ENCODE measurements at regions not wholly inside any gene's neighbourhood (a gene's known extent, or its start where the extent isn't known, plus 50 kb on each side); places are given as distances from the start of the nearest gene placed in this dataset.
"Not testable (repeated sequence)": the region's sequence is repeated elsewhere in the genome, so short reads cannot be mapped to it uniquely, and the experiment has no call there.

DNA sequence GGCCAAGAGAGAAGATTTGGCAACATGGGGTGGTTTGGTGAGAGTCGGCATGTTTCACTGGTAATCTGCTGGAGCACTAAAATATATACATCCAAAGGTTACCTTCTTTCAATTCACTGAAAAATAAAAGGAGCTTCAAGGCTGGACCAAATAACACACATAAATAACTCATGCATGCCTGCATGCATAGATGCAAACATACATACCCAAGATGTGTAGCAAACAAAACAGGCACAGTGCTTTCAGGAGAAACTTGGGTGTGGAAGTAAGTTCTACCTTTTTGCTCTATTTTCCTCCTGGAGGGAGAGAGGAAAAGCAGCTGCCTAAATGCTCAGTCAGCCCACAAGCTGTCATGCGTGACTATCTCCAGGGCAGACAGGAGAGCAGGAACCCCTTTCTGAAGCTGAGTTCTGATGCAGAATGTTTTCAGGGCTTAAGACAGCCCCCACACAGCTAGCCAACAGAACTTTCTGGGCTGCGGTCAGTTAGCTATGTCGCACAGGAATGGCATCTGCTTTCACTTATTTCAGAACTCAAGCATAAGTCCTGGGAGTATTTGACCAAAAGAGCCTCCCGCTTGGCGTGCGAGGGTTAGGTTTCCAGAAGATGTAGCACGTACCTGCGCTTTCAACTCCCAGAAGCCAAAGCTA, 166.2 kb downstream of the TOMM20 start:
- DNase-seq = no peak

DNA sequence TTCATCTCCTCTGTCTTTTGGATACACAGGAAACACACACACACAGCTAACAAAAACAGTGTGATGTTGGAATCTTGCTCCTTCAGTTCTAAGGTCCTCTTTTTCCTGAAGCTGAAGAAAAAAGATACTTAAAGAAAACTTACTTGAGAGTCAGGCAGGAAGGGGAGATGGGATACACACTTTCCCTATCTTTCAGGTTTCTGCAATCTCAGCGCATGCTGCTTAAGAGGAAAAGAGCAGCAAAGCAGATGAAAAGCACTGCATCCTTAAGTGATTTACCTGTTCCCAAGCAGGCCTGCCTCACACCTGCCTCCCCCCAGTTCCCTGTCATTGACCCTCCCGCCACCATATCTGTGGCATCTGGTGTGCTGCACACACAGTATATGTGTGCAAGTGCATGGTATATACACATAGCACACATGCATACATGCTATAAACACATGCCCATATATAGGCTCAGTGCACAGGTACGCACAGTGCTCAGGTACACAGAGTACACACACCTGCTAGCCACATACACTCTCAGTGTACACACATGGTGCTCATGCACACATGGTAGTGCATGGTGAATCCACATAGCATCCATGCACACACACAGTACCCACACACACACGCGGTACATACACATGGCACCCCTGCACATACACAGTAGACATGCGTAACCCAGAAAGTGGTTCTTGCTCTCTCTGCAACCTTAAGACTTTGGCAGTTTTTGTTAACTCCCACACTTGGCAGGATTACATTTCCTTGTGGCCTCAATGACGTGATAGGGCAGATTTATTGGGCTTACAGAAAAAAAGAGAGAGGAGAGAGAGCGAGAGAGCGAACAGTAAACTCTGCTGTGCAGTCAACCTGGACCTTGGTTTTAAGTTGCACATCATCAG, 166.9 kb downstream of the TOMM20 start:
- DNase-seq = no peak

DNA sequence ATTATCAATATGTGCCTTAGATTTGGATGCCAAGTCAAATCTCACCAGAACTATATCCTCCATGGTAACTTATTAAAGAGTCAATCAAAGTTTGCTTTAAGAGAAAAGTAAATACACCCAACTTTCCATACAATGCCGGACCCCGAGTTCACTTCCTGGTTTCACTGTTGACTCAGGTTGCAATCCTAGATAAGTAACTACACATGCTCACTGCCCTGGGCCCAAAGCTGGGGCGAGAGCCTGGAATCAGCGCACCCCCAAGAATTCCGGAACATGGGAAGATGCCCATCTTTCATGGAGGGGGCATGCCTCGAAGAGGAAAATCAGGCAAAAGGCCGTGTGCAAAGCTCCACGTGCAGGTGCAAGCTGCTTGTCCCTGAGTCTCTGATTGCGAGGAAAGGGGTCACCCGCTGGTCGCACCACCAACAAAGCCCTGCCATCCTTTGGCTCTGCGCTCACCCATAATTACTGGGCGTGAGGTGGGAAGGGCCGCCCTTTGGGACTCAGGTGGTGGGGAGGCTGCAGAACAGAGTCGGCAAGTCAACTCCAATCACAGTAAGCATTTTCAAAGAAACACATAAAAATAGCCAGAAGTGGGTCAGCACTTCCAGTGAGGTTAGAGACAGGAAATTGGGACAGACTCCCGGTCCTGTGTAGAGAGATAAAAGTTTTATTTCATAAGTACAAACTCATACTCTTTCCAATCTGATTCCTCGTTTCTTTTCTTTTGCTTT, 167.7 kb downstream of the TOMM20 start:
- DNase-seq = no peak

DNA sequence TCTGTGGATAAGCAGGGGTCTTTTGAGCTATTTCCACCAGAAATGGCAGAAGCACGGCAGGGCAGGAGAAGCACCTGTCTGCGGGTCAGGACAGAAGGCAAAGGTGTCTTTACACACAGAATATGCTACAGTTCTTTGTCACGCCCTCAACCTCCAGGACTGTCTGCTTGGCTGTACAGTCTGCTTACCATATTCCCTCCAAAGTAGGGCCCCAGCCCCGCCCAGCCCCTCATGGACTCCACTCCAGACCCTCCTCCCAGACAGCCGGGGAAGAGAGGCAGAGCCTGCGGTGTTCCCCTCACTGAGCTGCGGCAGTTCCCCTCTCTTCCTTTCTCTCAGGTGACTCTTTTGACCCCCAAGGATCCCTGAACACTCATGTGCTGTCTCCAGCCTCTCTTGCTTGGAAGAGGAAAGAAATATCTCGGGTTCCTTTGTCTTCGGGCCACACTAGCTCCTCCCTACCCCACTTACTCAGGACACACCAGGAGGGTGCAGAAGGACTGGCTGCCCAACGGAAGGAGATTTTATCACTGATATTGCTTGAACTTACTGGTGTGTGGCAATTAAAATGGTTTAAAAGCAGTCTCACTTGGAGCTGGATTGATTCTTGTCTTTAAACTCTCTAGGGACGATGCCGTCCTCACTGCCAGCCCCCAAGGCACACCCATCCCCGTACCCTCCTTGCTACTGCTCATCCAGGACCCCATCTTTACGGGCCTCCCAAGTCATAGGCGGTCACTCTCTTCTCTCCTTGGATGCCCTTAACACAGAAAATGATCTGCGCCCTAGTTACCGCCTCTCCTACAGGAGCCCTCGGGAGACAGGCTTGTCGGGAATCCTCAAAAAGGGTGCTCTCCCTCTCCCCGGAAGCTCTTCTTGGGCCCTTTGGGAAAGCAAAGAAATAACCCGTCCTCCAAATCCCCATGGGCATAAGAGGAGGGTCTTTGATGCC, 169.7 kb downstream of the TOMM20 start:
- no peak for DNase-seq

DNA sequence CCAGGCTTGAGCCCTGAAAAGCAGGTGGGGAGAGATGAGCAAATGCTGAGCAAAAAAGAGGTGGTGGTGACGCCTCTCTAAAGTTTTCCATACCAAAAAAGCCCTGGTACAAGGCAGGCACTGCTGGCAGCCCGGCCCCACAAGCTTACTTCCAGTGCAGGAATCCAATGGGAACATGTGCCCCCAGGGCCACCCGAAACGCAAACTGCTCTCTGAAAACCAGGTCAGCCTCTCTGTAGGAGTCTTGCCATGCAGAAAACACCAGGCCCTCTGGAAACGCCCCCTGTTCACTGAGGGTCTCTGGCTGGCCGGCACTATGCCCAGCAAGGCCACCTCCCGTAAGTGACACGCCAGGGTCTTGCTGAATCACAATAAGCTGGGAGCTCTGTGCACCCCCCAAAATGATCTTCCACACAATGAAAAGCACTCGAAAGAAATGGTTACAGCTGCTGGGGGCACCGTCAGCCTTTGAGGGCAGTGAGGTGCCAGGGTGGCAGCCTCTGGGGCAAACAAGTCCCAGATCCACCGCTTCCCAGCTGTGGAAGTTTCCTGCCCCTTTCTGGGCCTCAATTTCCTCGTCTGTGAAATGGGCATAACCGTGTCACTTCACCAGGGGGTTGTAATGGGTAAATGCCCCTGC, 170.5 kb downstream of the TOMM20 start:
- DNase-seq = no peak

DNA sequence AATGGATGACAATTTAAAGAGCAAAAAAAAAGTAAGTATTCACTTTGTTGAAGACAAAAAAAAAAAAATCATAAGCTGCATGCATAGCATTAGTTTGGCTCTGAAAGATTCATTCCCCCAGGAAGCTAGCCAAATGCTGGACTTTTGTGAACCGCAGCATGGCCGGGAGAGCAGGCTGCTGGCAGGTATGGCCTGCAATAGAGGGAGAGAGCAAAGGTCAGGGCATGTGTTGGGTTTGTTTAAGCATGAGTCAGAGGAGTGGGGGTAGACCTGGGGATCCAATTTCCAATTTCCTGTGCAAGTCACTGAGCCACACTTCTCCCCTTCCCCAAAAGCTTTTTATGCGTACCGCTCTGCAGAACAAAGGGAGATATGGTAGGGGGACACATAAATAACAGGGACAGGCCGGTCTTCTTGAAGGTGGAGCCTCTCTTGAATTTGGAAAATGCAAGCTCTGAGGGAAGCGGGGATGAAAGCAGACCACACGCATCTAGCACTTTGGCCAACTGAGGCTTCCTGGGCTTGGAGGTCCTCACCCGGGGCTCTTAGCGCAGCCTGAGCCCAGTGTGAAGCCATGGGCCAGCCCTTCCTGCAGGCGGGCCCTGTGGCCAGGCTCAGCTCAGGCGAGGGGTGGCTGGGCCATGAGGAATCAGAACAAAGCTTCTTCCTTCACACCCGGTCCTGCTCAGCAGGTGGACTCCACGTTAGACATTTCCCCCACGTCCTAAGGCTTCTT, 171.1 kb downstream of the TOMM20 start:
- DNase-seq = no peak

DNA sequence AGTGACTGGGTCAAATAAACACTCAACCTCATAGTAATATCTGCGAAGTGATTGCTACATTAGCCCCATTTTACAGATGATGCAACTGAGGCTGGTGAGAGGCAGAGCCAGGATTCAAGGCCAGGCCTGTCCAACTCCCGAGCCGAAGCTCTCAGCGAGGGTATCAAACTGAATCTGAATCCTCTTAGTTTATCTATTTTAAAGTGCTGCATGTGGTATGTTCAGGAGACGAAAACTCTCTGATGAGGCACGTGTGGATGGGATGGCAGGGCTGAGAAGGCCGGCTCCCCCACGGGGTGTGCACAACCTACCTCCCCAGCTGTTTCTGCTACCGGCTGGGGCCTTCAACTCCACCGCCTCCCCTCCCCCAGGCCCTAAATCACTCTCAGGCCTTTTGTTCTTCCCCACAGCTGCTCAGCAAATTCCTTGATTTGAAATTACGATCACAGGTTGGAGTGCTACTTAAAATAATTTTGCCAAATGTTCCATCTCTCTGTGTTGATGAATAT, 171.8 kb downstream of the TOMM20 start:
- DNase-seq = no peak

DNA sequence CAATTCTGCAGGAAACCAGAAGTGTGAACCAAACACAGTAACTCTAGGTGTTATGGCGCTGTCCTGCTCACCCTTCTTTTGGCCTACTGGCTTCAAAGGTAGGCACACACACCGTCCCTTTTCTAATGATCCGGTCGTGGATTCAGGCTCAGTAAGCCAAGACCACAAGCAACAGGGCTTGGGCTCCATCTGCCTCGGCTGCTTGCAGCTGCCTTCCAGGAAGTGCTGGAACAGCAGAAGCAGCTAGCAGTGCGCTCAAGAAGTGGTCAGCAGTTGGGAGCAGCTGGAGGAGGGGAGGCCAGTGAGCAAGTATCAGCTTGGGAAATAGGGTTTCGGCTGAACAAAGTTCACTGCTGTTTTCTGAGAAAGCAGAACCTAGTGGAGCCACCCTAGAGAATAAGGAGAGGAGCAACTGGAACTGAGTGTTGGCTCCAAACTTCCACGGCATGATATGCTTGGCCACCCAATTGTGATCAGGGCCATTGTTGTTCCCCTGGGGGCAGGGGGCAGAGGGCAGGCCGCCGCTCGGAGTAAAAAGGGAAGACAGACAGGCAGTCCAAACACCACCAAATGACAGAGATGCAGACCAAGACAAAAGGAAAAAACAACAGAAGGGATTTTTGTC, 173.4 kb downstream of the TOMM20 start:
- DNase-seq = peak in 15 of 56 donors; percentile 16 to 47 (median 26)

DNA sequence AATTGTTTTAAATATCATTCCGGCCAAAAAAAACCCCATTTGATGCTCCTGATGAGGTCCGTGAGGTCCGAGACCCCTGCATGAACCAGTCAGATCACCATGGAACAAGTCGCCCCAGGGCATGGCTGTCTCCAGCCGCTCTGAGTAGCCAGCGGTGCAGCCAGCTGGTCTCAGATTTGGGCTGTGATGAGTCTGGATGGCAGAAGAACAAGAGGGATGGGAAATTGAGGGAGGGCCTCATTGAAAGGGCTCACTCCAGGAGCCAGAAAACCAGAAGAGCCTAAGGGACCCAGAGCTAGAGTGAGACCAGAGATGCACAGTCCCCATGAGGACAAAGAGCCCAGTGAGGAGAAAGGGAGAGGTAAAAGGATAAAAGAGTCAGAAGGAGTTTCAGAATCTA, 174.0 kb downstream of the TOMM20 start:
- no peak for DNase-seq

DNA sequence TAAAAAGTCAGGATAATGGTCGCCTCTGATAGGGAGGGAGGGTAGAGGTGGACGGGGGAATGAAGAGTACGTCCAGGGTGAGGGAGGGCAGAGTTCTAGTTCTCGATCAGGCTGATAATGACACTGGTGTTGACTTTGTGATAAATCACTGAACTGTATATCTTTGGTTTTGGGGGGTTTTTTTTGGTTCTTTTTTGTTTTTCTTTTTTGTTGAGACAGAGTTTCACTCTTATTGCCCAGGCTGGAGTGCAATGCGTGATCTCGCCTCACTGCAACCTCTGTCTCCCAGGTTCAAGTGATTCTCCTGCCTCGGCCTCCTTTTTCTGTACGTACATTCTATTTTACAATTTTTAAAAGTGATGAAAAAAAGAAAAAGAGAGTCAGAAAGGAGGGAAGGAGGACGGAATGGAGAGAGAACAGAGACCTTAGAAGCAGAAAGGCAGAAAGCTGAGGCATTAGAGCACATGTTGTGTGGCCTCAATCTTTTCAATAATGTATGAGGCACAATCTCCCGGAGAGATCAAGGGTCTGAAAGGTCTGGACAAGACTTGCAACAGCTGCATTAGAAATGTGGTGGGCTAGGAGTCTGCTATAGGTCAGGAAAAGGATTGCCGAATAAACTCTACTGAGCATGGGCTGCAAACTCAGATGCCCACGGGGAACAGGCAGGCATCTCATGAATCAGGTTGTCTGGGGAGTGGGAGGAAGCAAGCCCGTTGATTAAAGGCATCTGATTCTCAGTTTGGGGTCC, 174.8 kb downstream of the TOMM20 start:
- no peak for DNase-seq

DNA sequence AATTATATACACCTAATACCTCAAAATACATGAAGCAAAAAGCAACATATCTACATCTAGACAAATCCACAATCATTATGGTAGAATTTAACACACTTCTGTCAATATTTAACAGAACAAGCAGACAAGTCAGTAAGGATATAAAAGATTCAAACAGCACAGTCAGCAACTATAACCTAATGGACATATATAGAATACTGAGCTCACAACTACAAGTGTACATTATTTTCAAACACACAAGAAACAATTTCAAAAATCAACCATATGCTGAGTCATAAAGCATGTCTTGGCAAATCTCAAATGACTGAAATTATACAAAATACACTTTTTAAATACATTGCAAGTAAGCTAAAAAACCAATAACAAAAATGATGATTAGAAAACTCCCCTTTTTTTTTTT, 178.0 kb downstream of the TOMM20 start:
- no peak for DNase-seq

DNA sequence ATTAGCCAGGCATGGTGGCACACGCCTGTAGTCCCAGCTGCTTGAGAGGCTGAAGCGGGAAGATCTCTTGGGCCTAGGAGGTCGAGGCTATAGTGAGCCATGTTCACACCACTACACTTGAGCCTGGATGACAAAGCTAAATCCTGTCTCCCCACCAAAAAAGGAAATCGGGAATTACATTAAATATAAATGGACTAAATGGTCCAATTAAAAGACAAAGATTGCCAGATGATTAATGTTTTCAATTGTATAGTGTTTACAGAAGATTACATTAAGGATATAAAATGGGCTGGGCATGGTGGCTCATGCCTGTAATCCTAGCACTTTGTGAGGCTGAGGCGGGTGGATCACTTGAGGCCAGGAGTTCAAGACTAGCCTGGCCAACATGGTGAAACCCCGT, 179.1 kb downstream of the TOMM20 start:
- not testable (repeated sequence) for DNase-seq

DNA sequence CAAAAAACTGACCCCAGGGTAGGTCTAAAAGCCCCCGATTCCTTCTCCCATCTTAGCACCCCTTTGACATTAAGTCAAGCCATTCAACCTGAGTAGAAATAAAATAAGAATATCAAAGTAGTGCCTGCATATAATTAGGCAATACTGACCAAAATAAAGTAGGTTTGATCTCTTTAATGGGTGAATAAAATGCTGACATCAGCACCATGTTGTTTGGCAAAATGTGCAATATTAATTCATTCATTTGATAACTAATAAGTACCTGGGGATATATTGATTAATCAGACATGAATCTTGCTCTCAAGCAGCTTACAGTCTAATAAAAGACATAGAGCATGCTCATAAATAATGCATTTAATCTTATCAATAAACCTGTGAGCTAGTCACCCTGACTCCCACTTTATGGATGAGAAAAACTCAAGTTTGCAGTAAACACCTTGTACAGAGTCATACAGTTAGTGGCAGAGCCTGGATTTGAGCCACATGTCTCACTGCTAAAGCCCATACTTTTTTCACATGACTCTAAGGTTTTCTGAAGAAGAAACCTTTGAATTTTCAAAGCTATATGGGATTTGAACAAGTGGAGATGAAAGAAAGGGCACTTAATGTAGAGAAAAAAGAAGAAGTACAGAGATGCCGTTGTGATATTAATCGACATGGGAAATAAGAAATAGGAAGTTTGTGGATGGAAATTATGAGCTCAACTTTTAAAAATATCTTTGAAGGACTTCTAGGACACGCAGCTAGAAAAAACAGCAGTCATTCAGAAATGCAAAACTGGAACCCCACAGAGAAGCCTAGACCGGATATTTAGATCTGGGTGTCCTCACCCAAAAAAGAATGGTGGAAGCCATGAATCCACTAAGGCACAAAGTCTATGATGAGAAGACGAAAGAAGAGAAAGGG, 183.9 kb downstream of the TOMM20 start:
- DNase-seq = no peak

DNA sequence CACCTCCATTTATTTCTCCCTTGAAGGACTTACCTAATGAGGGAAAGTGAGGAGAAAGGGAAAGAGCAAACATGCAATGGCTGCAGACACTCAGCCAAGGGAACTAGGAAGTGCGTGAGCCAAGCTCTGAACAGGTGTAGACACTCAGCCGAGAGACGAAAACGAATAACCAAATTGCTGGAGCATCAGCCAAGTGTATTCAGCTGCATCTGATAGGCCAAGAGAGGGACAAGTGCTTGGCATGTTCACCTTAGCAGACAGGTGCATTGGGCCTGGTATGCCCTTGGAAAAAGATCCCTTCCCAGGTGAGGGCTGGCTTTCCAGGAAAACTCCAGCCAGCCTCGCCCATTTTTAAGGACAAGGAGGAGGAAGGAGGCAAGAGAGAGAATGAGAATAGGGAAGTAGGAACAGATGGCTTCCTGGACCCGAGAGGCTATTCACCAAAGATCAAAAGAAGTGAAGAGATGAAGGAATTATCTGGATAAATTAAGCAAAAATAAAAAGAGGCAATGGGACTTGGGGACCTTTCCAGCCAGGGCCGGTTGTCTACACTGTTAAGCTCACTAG, 184.7 kb downstream of the TOMM20 start:
- no peak for DNase-seq

DNA sequence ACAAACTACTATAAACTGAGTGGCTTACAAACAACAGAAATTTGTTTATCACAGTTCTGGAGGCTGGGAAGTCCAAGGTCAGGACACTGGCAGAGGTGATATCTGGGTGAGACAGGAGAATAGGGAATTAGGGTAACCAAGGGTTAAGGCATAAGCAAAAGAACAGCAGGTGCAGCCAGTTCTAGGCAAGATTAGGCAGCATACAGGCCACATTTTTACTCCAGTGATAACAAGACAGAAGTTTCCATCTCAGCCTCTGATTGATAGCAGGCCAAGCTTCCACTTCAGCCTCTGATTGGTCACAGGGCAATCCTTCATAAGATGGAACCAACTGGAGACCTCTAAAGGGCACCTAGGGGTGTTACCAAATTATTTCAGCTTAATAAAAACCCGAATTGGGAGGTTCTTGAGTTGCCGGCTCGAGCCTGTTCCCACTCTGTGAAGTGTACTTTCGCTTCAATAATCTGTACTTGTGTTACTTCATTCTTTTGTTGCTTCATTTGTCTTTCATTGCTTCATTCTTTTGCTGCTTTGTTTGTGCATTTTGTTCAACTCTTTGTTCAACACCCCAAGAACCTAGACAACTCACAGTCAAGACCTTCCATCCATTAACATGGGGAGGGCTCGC, 185.6 kb downstream of the TOMM20 start:
- DNase-seq = no peak

DNA sequence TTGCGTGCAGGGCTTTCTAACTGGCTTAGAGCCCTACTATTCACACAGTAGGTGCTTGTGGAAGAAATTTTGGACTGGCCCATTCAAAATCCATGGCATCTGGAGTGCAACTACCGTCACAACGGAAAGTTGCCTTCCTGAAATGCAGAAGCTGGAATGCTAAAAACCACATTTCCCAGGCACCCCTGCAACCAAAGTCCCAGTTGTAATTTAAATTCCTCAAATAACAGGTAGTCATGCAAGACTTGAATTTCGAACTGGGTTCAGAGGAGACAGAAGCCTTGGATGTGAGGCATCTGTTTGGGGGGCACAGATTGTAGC, 186.7 kb downstream of the TOMM20 start:
- no peak for DNase-seq

All from nucleus accumbens (tissue), 56 donors.